Fibroblast of lung (primary cell): ENCODE measurements at regions not wholly inside any gene's neighbourhood (a gene's known extent, or its start where the extent isn't known, plus 50 kb on each side); places are given as distances from the start of the nearest gene placed in this dataset.

ENCODE experiments used
- DNase-seq, 2 donors: peaks; one replicate each; pipeline versions ENCODE4 v3.0.0 to v3.0.0-alpha.2; 2010; ENCODE audit warnings: low read depth in 2 of 2
- H2AFZ ChIP-seq: 2 replicates; pipeline ENCODE4 v1.5.1; 2012; ENCODE audit warnings: low read length, control low read depth, inconsistent platforms
- H3K27ac ChIP-seq: 2 replicates; pipeline ENCODE4 v1.5.1; 2011; ENCODE audit warnings: low read length, control low read depth; ENCODE audit not compliant: insufficient read depth
- H3K27me3 ChIP-seq: 2 replicates; pipeline ENCODE4 v1.5.1; 2011; ENCODE audit warnings: mild to moderate bottlenecking, low read length; ENCODE audit not compliant: control insufficient read depth, insufficient read depth
- H3K36me3 ChIP-seq: 2 replicates; pipeline ENCODE4 v1.5.1; 2011; ENCODE audit warnings: low read length; ENCODE audit not compliant: control insufficient read depth, insufficient read depth
- H3K4me1 ChIP-seq: 2 replicates; pipeline ENCODE4 v1.5.1; 2011; ENCODE audit warnings: low read length; ENCODE audit not compliant: control insufficient read depth, insufficient read depth; ENCODE audit errors: extremely low read depth
- H3K4me2 ChIP-seq: 2 replicates; pipeline ENCODE4 v1.5.1; 2011; ENCODE audit warnings: low read length, control low read depth; ENCODE audit not compliant: insufficient read depth; ENCODE audit errors: extremely low read depth
- H3K4me3 ChIP-seq, 4 experiments: fragments of 200-600 bp in 1 of 4; sonication (generic) in 1 of 4; replicated peaks in 1 of 4; 2 replicates each; pipeline ENCODE4 v1.5.1; 2011 to 2016; ENCODE audit warnings: low read length in 4 of 4, low read depth in 3 of 4, mild to moderate bottlenecking in 3 of 4, control low read depth in 2 of 4, inconsistent platforms in 1 of 4, mixed read lengths in 1 of 4; ENCODE audit not compliant: insufficient read depth in 1 of 4; ENCODE audit errors: control extremely low read depth in 1 of 4
- H3K79me2 ChIP-seq: 2 replicates; pipeline ENCODE4 v1.5.1; 2012; ENCODE audit warnings: mild to moderate bottlenecking, low read length, inconsistent platforms; ENCODE audit not compliant: control insufficient read depth, insufficient read depth
- H3K9ac ChIP-seq: 2 replicates; pipeline ENCODE4 v1.5.1; 2011; ENCODE audit warnings: mild to moderate bottlenecking, low read length, control low read depth; ENCODE audit not compliant: insufficient read depth
- H3K9me3 ChIP-seq: 2 replicates; pipeline ENCODE4 v1.5.1; 2012; ENCODE audit warnings: low read depth, low read length; ENCODE audit not compliant: control insufficient read depth, insufficient read depth
- H4K20me1 ChIP-seq: 2 replicates; pipeline ENCODE4 v1.5.1; 2011; ENCODE audit warnings: low read length; ENCODE audit not compliant: control insufficient read depth, insufficient read depth; ENCODE audit errors: extremely low read depth
- EZH2 ChIP-seq: IDR thresholded peaks from 2 replicates; pipeline ENCODE4 v1.5.1; 2012; ENCODE audit warnings: low read length, control low read depth, mild to moderate bottlenecking; ENCODE audit errors: missing control alignments
- TF ChIP-seq, protein P1 (sequence below), 2 donors: IDR thresholded peaks in 1 of 2; conservative IDR thresholded peaks in 1 of 2; 1 replicate in 1 of 2; 2 replicates in 1 of 2; pipeline ENCODE4 v1.5.1; 2011 to 2012; ENCODE audit warnings: low read length in 2 of 2, control low read depth in 1 of 2, inconsistent platforms in 1 of 2, low read depth in 1 of 2, mild to moderate bottlenecking in 1 of 2

DNA sequence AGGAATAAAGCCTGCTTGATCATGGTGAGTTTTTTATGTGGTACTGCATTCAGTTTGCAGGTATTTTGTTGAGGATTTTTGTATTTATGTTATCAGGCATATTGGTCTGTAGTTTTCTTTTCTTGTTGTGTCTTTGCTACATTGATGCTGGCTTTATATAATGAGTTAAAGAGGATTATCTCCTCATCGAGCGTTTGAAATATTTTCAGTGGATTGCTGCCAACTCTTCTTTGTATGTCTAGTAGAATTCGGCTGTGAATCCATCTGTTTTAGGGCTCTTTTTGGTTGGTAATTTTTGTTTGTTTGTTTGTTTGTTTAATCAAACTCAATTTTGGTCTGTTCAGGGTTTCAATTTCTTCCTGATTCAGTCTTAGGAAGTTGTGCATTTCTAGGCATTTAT is 758.4 kb downstream of the KCNA4 start:
- no peak for TF ChIP-seq EZH2
- TF ChIP-seq, protein P1, sequence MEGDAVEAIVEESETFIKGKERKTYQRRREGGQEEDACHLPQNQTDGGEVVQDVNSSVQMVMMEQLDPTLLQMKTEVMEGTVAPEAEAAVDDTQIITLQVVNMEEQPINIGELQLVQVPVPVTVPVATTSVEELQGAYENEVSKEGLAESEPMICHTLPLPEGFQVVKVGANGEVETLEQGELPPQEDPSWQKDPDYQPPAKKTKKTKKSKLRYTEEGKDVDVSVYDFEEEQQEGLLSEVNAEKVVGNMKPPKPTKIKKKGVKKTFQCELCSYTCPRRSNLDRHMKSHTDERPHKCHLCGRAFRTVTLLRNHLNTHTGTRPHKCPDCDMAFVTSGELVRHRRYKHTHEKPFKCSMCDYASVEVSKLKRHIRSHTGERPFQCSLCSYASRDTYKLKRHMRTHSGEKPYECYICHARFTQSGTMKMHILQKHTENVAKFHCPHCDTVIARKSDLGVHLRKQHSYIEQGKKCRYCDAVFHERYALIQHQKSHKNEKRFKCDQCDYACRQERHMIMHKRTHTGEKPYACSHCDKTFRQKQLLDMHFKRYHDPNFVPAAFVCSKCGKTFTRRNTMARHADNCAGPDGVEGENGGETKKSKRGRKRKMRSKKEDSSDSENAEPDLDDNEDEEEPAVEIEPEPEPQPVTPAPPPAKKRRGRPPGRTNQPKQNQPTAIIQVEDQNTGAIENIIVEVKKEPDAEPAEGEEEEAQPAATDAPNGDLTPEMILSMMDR (conservative IDR thresholded peaks at IDR 0.05 in 1 of 2, IDR thresholded peaks at IDR 0.05 in 1 of 2; ENCODE audit: low read depth in 1 of 2, low read length in 2 of 2), result no peak
- Histone ChIP-seq H4K20me1 (no peaks in the 10 kb centered on the region), H3K4me2 (no peak overlapping the region), H3K4me3 (no peak overlapping the region), H2AFZ (no peak overlapping the region), H3K27ac (no peak overlapping the region), H3K4me1 (no peaks in the 10 kb centered on the region), H3K36me3 (no peaks in the 10 kb centered on the region), H3K79me2 (no peaks in the 10 kb centered on the region), H3K27me3 (no peaks in the 10 kb centered on the region), H3K9me3 (no peaks in the 10 kb centered on the region), H3K9ac (no peak overlapping the region)
- DNase-seq, result no peak

DNA sequence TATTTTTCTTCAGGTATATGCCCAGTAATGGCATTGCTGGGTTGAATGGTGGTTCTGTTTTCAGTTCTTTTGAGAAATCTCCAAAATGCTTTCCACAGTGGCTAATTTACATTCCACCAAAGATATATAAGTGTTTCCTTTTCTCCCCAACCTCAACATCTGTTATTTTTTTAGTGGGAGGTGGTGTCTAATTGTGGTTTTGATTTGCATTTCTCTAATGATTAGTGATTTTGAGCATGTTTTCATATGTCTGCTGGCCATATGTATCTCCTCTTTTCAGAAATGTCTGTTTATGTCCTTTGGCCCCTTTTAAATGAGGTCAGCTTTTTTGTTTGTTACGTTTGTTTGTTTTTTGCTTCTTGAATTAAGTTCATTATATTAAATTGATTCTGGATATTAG is 760.2 kb downstream of the KCNA4 start:
- H3K27ac ChIP-seq, result no peak overlapping the region
- no peaks in the 10 kb centered on the region for H3K9me3 ChIP-seq
- no peak for TF ChIP-seq EZH2
- TF ChIP-seq, protein P1 (conservative IDR thresholded peaks at IDR 0.05 in 1 of 2, IDR thresholded peaks at IDR 0.05 in 1 of 2; ENCODE audit: low read depth in 1 of 2, low read length in 2 of 2), result no peak
- H3K9ac ChIP-seq, result no peak overlapping the region
- H3K27me3 ChIP-seq, result no peaks in the 10 kb centered on the region
- H3K4me1 ChIP-seq, result no peaks in the 10 kb centered on the region
- H2AFZ ChIP-seq, result no peak overlapping the region
- H3K79me2 ChIP-seq, result no peaks in the 10 kb centered on the region
- no peaks in the 10 kb centered on the region for H3K36me3 ChIP-seq
- H3K4me2 ChIP-seq, result no peak overlapping the region
- peak in 1 of 2 donors; percentile 58 for DNase-seq
- no peak overlapping the region for H3K4me3 ChIP-seq
- H4K20me1 ChIP-seq, result no peaks in the 10 kb centered on the region

GRCh38 chr11:29255401-29255800 is 761.4 kb downstream of the KCNA4 start:
- no peaks in the 10 kb centered on the region for H3K36me3 ChIP-seq
- H3K27me3 ChIP-seq, result no peaks in the 10 kb centered on the region
- peak in 1 of 2 donors; percentile 41 for DNase-seq
- H3K9me3 ChIP-seq, result no peaks in the 10 kb centered on the region
- H3K27ac ChIP-seq, result no peak overlapping the region
- TF ChIP-seq, protein P1 (conservative IDR thresholded peaks at IDR 0.05 in 1 of 2, IDR thresholded peaks at IDR 0.05 in 1 of 2; ENCODE audit: low read depth in 1 of 2, low read length in 2 of 2), result no peak
- TF ChIP-seq EZH2, result no peak
- H3K79me2 ChIP-seq, result no peaks in the 10 kb centered on the region
- no peaks in the 10 kb centered on the region for H4K20me1 ChIP-seq
- no peaks in the 10 kb centered on the region for H3K4me1 ChIP-seq
- no peak overlapping the region for H3K4me2 ChIP-seq
- no peak overlapping the region for H3K9ac ChIP-seq
- no peak overlapping the region for H3K4me3 ChIP-seq
- no peak overlapping the region for H2AFZ ChIP-seq
